HG03097 (cell line): ENCODE measurements at regions not wholly inside any gene's neighbourhood (a gene's known extent, or its start where the extent isn't known, plus 50 kb on each side); places are given as distances from the start of the nearest gene placed in this dataset.
"Not testable (repeated sequence)": the region's sequence is repeated elsewhere in the genome, so short reads cannot be mapped to it uniquely, and the experiment has no call there.

Experiments used
- ATAC-seq: cut with Tn5 transposase; IDR thresholded peaks from one replicate; pipeline ENCODE4 v1.9.1; 2021; ENCODE audit not compliant: unreplicated experiment, low FRiP score

GRCh38 chr5:153187503-153187902, 303.0 kb upstream of the GRIA1 start:
- ATAC-seq = no peak

- ATAC-seq = no peak
Measured at GRCh38 chr5:153206361-153206760, 284.1 kb upstream of the GRIA1 start.

GRCh38 chr5:153209016-153209415, 281.5 kb upstream of the GRIA1 start:
- no peak for ATAC-seq

GRCh38 chr5:153209687-153210086, 280.8 kb upstream of the GRIA1 start:
- ATAC-seq = no peak

GRCh38 chr5:153211076-153211475, 279.4 kb upstream of the GRIA1 start:
- ATAC-seq = no peak

- ATAC-seq = no peak
Measured at GRCh38 chr5:153212471-153212870, 278.0 kb upstream of the GRIA1 start.

GRCh38 chr5:153222936-153223335, 267.5 kb upstream of the GRIA1 start:
- ATAC-seq = no peak

GRCh38 chr5:153223376-153223775, 267.1 kb upstream of the GRIA1 start:
- no peak for ATAC-seq

GRCh38 chr5:153224651-153225050, 265.8 kb upstream of the GRIA1 start:
- ATAC-seq = no peak

GRCh38 chr5:153233933-153234332, 256.5 kb upstream of the GRIA1 start:
- ATAC-seq = no peak

- no peak for ATAC-seq
Measured at GRCh38 chr5:153236319-153236718, 254.2 kb upstream of the GRIA1 start.

- ATAC-seq = peak; percentile 87
Measured at GRCh38 chr5:153237671-153238332, 252.7 kb upstream of the GRIA1 start.

GRCh38 chr5:153257381-153257780, 233.1 kb upstream of the GRIA1 start:
- no peak for ATAC-seq

- no peak for ATAC-seq
Measured at GRCh38 chr5:153258469-153258868, 232.0 kb upstream of the GRIA1 start.

- no peak for ATAC-seq
Measured at GRCh38 chr5:153267506-153267905, 223.0 kb upstream of the GRIA1 start.

- no peak for ATAC-seq
Measured at GRCh38 chr5:153275695-153276094, 214.8 kb upstream of the GRIA1 start.

GRCh38 chr5:153276151-153276550, 214.3 kb upstream of the GRIA1 start:
- ATAC-seq = no peak

- not testable (repeated sequence) for ATAC-seq
Measured at GRCh38 chr5:153296251-153296844, 194.1 kb upstream of the GRIA1 start.

GRCh38 chr5:153299891-153300290, 190.6 kb upstream of the GRIA1 start:
- no peak for ATAC-seq

- ATAC-seq = no peak
Measured at GRCh38 chr5:153308282-153308681, 182.2 kb upstream of the GRIA1 start.

- no peak for ATAC-seq
Measured at GRCh38 chr5:153318556-153318955, 171.9 kb upstream of the GRIA1 start.

- no peak for ATAC-seq
Measured at GRCh38 chr5:153321478-153321877, 169.0 kb upstream of the GRIA1 start.

GRCh38 chr5:153340139-153340538, 150.3 kb upstream of the GRIA1 start:
- ATAC-seq = no peak
